VCaP (cell line): ENCODE measurements at regions not wholly inside any gene's neighbourhood (a gene's known extent, or its start where the extent isn't known, plus 50 kb on each side); places are given as distances from the start of the nearest gene placed in this dataset.

Experiments used
- H3K27ac ChIP-seq: fragments of 450-650 bp; 2 replicates; pipeline ENCODE4 v1.5.1; 2017
- TF ChIP-seq, protein P1 (sequence below): fragments of 450-650 bp; conservative IDR thresholded peaks from 2 replicates; pipeline ENCODE4 v1.5.1; 2017; ENCODE audit warnings: mild to moderate bottlenecking, moderate library complexity

DNA sequence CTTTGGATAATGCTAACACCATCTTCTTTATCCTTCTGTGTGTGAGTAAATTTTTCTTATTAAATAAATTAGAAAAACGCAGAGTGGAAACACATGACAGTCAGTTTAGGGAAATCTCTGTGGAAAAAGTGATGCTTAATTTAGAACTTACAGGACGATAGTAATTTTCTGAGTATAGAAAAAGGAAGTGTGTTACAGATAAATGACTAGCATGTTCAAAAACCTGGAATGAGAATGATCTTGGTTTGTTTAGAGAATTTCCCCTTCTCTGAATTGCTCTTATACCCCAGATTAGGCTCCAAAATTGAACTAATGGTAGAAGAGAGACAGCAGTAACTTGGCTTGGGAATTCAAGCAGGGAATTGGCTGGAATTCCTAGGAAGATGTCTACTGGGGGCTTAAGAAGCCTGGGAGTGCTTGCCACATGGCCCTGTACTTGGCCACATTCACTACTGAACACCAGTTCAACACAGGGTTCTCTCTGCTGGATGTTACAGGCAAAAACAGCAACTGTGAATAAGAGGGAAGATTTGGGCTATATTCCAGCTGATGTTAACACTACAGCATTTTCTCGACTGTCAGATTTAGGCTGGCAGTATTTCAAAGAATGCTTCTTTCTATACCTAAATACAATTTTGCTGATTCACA is 1004.2 kb downstream of the TTLL7 start:
- TF ChIP-seq, protein P1, sequence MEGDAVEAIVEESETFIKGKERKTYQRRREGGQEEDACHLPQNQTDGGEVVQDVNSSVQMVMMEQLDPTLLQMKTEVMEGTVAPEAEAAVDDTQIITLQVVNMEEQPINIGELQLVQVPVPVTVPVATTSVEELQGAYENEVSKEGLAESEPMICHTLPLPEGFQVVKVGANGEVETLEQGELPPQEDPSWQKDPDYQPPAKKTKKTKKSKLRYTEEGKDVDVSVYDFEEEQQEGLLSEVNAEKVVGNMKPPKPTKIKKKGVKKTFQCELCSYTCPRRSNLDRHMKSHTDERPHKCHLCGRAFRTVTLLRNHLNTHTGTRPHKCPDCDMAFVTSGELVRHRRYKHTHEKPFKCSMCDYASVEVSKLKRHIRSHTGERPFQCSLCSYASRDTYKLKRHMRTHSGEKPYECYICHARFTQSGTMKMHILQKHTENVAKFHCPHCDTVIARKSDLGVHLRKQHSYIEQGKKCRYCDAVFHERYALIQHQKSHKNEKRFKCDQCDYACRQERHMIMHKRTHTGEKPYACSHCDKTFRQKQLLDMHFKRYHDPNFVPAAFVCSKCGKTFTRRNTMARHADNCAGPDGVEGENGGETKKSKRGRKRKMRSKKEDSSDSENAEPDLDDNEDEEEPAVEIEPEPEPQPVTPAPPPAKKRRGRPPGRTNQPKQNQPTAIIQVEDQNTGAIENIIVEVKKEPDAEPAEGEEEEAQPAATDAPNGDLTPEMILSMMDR = no peak
- H3K27ac ChIP-seq = no peak overlapping the region

DNA sequence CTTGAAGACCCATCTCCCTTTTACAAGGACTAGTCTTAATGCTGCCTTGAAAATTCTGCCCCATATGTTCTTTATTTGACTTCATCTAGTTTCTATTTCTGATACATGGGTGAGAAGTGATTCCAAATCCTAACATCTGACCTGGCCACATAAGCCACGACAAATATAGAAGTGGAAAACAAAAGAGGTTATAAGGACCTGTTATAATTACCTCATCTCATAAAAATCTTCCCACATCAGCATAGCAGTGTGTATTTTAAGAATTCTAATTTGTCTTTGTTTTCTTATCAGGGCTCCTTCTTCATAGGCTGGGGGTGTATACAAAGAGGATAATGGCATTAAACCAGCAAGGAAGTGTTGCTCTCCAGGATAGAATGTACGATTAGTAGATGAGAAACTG is 1007.4 kb downstream of the TTLL7 start:
- no peak overlapping the region for H3K27ac ChIP-seq
- TF ChIP-seq, protein P1 = no peak

DNA sequence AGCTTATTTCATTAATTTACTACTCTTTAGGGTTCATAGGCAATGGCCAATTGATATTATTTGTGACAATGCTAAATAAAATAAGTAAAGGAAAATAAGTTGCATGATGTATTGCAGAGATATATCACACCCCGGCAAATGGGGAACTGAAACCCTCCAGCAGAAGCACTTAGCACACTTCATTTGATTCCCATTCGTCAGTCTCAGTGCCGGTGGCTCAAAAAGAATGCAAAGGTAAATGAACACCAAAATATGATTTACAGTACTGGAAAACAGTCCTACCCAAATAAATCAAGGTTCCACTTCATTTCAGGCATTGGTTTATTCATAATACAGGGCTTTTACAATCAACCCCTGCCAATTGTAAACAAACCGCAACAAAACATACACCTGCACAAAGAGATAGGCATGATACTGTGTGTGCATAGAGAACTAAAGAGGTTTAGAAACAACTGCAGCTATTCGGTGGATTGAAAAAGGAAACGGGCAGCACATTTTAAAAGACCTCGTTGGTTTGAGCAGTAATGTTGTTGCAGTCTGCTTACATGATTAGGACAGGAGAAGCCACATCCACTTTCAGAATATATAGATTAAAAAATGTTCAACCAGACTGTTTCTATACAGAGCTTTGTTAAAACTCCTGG is 1019.2 kb downstream of the TTLL7 start:
- no peak overlapping the region for H3K27ac ChIP-seq
- TF ChIP-seq, protein P1 = no peak

DNA sequence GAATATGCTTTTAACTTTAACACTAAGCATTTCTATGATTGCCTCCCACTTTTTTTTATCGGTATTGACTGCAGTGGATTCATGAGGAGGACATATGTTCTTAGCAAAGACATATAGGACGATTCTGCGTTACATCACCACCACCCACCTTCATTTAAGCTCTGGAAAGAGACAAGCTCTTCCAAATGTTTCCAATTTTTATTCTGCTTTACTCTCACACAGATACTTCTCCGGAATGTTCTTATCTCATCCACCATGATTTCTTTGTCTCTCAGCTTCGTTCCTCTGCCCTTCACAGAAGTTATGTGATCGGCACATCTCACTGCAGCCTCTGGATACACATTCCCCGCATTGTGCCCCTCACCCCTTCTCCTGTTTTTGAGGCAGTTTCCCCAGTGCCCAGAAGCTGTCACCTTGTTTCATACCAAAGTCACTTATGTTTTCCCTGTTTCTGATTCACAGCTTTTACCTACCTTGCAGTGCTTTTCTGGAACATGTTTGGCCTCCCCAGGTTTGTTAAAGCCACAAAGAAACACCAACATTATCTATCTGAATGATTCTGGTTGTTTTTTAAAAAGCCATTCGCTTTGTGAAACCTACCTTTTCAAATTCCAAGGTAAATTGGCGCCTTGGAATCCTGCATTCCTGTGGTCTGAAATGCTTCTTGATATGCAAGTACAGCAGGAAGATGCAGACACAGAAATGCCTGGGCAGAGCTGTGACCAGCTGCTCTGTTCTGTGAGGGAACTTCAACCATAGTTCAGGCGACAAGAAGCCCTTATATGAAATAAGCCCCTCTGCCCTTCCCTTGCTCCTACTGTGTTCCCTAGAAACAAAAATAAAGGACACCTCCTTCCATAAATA is 1020.2 kb downstream of the TTLL7 start:
- H3K27ac ChIP-seq = no peak overlapping the region
- TF ChIP-seq, protein P1 = no peak

DNA sequence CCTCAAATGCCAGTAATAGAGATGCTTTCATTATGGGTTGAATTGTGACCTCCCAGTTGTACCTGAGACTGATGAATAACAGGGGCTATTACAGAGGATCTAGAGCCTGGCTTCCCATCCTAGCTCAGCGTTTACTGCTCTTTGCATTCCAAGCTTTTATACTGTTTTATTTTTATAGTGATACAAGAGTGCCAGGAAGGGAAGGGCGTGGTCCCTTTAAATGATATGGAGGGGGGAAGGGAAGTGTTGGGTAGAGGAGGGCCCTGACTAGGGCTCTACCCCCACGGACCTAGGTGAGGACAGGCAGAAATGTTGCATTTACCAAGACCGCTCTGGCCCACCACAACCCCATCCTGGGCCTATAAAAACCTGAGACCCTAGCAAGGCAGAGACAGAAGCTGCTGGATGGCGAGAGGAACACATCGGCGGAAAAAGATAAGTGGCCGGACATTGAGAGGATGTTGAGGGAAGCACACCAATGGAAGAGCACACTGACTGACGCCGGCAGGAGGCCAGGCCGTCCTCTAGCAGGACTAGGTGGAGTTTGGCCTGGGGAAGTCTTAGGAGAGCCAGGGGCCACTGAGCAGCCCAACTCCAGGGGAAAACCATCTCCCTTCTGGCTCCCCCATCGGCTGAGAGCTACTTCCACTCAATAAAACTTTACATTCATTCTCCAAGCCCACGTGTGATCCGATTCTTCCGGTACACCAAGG is 1025.9 kb downstream of the TTLL7 start:
- TF ChIP-seq, protein P1 = no peak

DNA sequence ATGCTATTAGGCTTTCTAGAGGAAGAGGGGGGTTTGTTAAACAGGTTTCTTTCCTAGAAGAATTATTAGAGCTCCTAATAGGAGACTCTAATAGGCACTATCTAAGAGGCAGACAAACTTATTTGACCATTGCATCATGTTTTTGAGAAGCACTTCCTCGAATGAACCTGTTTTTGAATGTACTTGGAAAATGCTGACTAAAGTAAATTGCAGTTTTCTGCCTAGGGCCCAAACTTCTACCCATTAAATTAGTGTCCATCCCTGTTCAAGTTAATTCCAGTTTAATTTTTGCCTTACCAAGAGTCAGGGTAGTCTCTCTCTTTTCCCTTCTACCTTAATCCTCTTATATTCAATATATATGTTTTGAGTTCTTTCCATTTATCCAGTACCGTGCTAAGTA is 1029.6 kb downstream of the TTLL7 start:
- H3K27ac ChIP-seq = no peak overlapping the region
- TF ChIP-seq, protein P1 = no peak

More for the DNA sequence above, 1025.9 kb downstream of the TTLL7 start:
- no peak overlapping the region for H3K27ac ChIP-seq

DNA sequence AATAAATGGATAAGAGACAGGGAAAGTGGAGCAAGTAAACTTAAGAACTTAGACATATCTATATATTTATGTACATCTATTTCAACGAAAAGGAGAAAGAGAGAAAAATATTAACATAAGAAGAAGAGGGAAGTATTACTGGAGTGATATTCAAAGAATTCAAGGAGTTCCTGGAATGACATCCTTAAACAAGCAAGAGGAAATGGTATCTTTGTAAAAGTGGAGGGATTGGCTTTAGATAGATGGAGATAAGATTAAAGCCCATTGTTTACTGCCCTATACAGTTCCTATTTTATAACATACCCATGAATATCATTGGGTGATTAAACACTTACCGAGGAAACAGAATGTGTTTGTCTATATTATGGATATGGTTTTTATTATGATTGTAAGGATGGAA is 1036.3 kb downstream of the TTLL7 start:
- TF ChIP-seq, protein P1 = no peak

More for the DNA sequence above, 1036.3 kb downstream of the TTLL7 start:
- H3K27ac ChIP-seq = no peak overlapping the region
